Effector memory CD4-positive, alpha-beta T cell (primary cell): ENCODE measurements at regions not wholly inside any gene's neighbourhood (a gene's known extent, or its start where the extent isn't known, plus 50 kb on each side); places are given as distances from the start of the nearest gene placed in this dataset.

Experiments
- DNase-seq, 3 donors: peaks; one replicate each; pipeline ENCODE4 v3.0.0-alpha.2; 2020
- H3K27ac ChIP-seq: 2 replicates; pipeline ENCODE4 v1.7.0; 2013; ENCODE audit warnings: mild to moderate bottlenecking, low read length, moderate library complexity; ENCODE audit not compliant: insufficient read depth, poor library complexity, severe bottlenecking
- H3K27me3 ChIP-seq: replicated peaks from 2 replicates; pipeline ENCODE4 v1.7.0; 2013; ENCODE audit warnings: mild to moderate bottlenecking, low read length; ENCODE audit not compliant: insufficient read depth, control insufficient read depth, poor library complexity, severe bottlenecking
- H3K36me3 ChIP-seq: 2 replicates; pipeline ENCODE4 v1.7.0; 2013; ENCODE audit warnings: mild to moderate bottlenecking, low read length, moderate library complexity; ENCODE audit not compliant: control insufficient read depth, insufficient read depth
- H3K4me1 ChIP-seq: 2 replicates; pipeline ENCODE4 v1.7.0; 2013; ENCODE audit warnings: low read length, mild to moderate bottlenecking; ENCODE audit not compliant: control insufficient read depth, insufficient read depth, poor library complexity, severe bottlenecking
- H3K4me3 ChIP-seq: 2 replicates; pipeline ENCODE4 v1.7.0; 2013; ENCODE audit warnings: low read length, low read depth, mild to moderate bottlenecking; ENCODE audit not compliant: insufficient read depth, poor library complexity, severe bottlenecking
- H3K9me3 ChIP-seq: 2 replicates; pipeline ENCODE4 v1.7.0; 2013; ENCODE audit warnings: mild to moderate bottlenecking, low read length, moderate library complexity; ENCODE audit not compliant: control insufficient read depth

DNA sequence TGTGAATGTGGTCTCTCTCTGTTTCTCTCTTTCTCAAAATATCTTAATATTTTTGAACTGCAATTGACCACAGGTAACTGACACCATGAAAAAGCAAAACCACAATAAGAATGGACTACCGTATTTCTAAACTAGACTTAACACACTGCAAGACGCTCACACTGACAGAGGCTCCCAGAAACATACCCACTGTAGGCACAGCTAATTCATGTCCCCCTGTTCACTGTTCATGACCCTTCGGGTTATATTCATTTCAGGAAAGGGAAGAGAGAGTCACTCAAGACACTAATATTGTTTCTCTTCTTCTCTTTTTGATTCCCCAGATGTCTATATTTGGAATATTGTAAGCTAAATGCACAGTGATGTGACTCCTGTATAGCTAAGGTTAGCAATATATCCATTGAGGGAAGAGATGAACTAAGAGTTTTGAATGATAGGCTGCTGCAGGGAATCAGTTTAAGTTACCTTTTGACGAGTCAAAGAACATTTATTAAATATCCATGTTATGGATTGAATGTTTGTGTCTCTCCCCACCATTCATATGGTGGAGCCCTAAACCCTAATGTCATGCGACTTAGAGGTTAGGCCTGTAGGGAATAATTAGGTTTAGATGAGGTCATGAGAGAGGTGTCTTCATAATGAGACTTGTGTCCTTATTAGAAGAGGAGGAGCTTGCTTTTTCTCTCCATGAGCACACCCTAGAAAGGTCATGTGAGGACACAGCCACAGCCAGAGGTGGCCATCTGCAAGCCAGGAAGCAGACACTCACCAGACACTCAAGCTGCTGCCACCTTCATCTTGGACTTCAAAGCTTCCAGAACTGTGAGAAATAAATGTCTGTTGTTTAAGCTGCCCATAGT lies 216.6 kb upstream of the GRM7 start:
- no peaks in the 10 kb centered on the region for H3K27me3 ChIP-seq
- no peak overlapping the region for H3K27ac ChIP-seq
- no peak for DNase-seq

DNA sequence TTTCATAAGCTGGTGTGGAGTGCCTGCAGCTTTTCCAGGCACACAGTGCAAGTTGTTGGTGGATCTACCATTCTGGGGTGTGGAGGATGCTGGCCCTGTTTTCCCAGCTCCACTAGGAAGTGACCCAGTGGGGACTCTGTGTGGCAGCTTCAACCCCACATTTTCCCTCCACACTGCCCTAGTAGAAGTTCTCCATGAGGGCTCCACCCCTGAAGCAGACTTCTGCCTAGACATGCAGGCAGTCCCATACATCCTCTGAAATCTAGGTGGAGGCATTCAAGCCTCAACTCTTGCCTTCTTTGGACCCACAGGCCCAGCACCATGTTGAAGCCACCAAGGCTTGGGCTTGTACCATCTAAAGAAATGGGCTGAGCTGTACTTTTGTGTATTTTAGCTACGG lies 206.2 kb upstream of the GRM7 start:
- Histone ChIP-seq H3K9me3 (no peaks in the 10 kb centered on the region), H3K27ac (no peak overlapping the region), H3K27me3 (no peaks in the 10 kb centered on the region), H3K4me3 (no peak overlapping the region), H3K36me3 (no peaks in the 10 kb centered on the region), H3K4me1 (no peaks in the 10 kb centered on the region)
- DNase-seq, result no peak

More for the DNA sequence above, 216.6 kb upstream of the GRM7 start:
- H3K9me3 ChIP-seq, result no peaks in the 10 kb centered on the region
- H3K4me3 ChIP-seq, result no peak overlapping the region
- no peaks in the 10 kb centered on the region for H3K4me1 ChIP-seq
- H3K36me3 ChIP-seq, result no peaks in the 10 kb centered on the region

DNA sequence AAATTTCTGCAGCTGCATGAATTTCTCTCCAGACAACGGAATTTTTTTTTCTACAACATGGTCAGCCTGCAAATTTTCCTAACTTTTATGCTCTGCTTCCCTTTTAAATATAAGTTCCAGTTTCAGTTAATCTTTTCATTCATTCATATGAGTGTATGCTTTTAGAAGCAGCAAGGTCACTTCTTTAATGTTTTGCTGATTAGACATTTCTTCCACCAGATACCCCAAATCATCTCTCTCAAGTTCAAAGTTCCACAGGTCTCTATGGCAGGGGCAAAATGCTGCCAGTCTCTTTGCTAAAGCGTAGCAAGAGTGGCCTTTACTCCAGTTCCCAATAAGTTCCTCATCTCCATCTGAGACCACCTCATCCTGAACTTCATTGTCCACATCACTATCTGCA lies 205.6 kb upstream of the GRM7 start:
- H3K9me3 ChIP-seq, result no peaks in the 10 kb centered on the region
- no peak overlapping the region for H3K4me3 ChIP-seq
- H3K27me3 ChIP-seq, result no peaks in the 10 kb centered on the region
- DNase-seq, result no peak
- no peak overlapping the region for H3K27ac ChIP-seq
- no peaks in the 10 kb centered on the region for H3K36me3 ChIP-seq
- H3K4me1 ChIP-seq, result no peaks in the 10 kb centered on the region

DNA sequence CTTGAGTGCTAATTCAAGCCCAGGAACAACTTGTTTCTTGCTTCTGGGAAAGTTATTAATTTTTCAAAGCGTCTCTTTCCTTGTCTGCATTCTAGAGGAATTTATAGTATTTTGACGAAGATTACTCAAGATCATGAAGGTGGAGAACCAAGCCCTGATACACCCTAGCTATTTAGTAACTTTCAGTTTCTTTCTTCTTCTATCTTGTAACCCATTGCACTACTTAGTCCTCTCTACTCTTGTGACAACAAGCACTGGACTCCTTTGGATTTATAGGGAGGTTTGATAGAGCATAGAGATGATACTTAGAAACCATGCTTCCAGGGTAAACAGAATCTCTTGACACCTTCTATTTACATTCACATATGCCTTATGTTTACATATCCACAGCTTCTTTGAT lies 203.3 kb upstream of the GRM7 start:
- Histone ChIP-seq H3K27me3 (no peaks in the 10 kb centered on the region), H3K27ac (no peak overlapping the region), H3K36me3 (no peaks in the 10 kb centered on the region), H3K4me1 (no peaks in the 10 kb centered on the region), H3K9me3 (no peaks in the 10 kb centered on the region), H3K4me3 (no peak overlapping the region)
- no peak for DNase-seq

- DNase-seq, result no peak
- no peaks in the 10 kb centered on the region for H3K36me3 ChIP-seq
- no peaks in the 10 kb centered on the region for H3K4me1 ChIP-seq
- no peaks in the 10 kb centered on the region for H3K27me3 ChIP-seq
- H3K27ac ChIP-seq, result no peak overlapping the region
- H3K9me3 ChIP-seq, result no peaks in the 10 kb centered on the region
- H3K4me3 ChIP-seq, result no peak overlapping the region
These were observed 193.6 kb upstream of the GRM7 start for GRCh38 chr3:6667354-6667753.

DNA sequence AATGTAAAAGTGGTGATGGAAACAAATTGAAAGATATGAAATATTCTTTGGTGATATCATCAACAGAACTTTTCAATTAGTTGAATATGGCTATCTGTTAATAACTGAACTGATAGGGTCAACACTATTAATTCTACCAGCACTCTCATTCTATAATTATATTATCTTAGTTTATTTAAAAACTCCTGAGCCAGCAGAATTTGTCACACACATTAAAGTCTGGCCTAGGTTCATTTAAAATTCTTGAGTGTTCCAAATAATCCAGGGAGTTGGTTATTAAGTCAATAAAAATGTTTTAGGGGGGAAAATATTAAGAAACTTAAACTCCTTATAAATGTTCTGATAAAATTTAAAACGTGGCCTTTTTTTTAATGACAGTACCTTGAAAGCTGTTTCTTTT lies 189.6 kb upstream of the GRM7 start:
- no peaks in the 10 kb centered on the region for H3K36me3 ChIP-seq
- H3K4me3 ChIP-seq, result no peak overlapping the region

GRCh38 chr3:6679510-6679909 lies 181.4 kb upstream of the GRM7 start:
- Histone ChIP-seq H3K9me3 (no peaks in the 10 kb centered on the region), H3K36me3 (no peaks in the 10 kb centered on the region), H3K4me3 (no peak overlapping the region), H3K27me3 (no peaks in the 10 kb centered on the region), H3K4me1 (no peaks in the 10 kb centered on the region), H3K27ac (no peak overlapping the region)
- DNase-seq, result no peak

More for the DNA sequence above, 189.6 kb upstream of the GRM7 start:
- DNase-seq, result no peak
- no peak overlapping the region for H3K27ac ChIP-seq
- H3K9me3 ChIP-seq, result no peaks in the 10 kb centered on the region
- no peaks in the 10 kb centered on the region for H3K27me3 ChIP-seq
- H3K4me1 ChIP-seq, result no peaks in the 10 kb centered on the region

- DNase-seq, result no peak
- no peaks in the 10 kb centered on the region for H3K4me1 ChIP-seq
- no peak overlapping the region for H3K4me3 ChIP-seq
- no peaks in the 10 kb centered on the region for H3K9me3 ChIP-seq
- H3K36me3 ChIP-seq, result no peaks in the 10 kb centered on the region
- H3K27me3 ChIP-seq, result no peaks in the 10 kb centered on the region
- H3K27ac ChIP-seq, result no peak overlapping the region
These were observed 180.7 kb upstream of the GRM7 start for GRCh38 chr3:6680119-6680806.

DNA sequence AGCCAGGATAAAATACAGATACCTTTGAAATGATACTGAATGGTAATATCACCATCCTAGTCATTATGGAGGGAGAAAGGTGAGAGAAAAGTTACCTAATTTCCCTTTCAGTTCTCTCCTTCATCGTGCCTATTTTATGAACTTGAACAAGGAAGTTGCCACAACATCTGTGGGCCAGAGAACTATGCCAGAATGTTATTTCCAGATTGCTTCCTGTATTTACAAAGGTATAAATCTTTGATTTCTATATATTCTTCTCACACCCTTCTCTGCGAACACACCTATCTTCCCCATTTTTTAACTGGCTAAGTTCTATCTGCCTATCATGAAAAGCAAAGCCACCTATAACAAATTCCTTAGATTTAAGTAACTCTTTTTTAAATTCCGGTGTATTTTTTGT lies 163.6 kb upstream of the GRM7 start:
- Histone ChIP-seq H3K27me3 (no peaks in the 10 kb centered on the region), H3K4me3 (no peak overlapping the region), H3K4me1 (no peaks in the 10 kb centered on the region)

DNA sequence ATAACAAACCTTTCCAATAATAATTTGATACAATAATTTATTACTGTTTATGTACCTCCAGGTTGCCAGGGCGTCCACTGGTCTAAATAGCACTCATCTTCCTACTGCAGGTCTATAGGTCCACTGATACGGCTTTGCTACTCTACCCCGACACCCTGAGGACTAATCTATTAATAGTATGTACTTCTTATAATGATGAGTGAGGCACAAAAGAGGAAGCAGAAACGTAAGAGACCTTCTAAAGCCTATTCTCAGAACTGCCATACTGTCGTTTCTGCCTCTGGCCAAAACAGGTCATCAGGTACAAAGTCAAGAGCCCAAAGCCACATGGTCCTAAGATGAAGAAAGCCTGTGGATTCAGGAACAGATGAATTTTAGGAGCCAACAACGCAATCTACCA lies 163.2 kb upstream of the GRM7 start:
- H3K27me3 ChIP-seq, result no peaks in the 10 kb centered on the region
- no peak overlapping the region for H3K4me3 ChIP-seq
- no peaks in the 10 kb centered on the region for H3K36me3 ChIP-seq
- H3K4me1 ChIP-seq, result no peaks in the 10 kb centered on the region
- no peak for DNase-seq
- H3K9me3 ChIP-seq, result no peaks in the 10 kb centered on the region
- H3K27ac ChIP-seq, result no peak overlapping the region

More for the DNA sequence above, 163.6 kb upstream of the GRM7 start:
- DNase-seq, result no peak
- Histone ChIP-seq H3K27ac (no peak overlapping the region), H3K36me3 (no peaks in the 10 kb centered on the region), H3K9me3 (no peaks in the 10 kb centered on the region)
